Trophoblast cell (in vitro differentiated cells and primary cell): ENCODE measurements at regions not wholly inside any gene's neighbourhood (a gene's known extent, or its start where the extent isn't known, plus 50 kb on each side); places are given as distances from the start of the nearest gene placed in this dataset.

Experiments
- DNase-seq, 2 donors: peaks; one replicate each; pipeline ENCODE4 v3.0.0-alpha.2; 2016
- H2AFZ ChIP-seq: 2 replicates; pipeline ENCODE4 v1.6.1; 2013; ENCODE audit warnings: low read length, moderate library complexity, mild to moderate bottlenecking; ENCODE audit not compliant: insufficient read depth, poor library complexity
- H2AK5ac ChIP-seq: 2 replicates; pipeline ENCODE4 v1.6.1; 2013; ENCODE audit warnings: mild to moderate bottlenecking, low read length
- H2BK120ac ChIP-seq: 2 replicates; pipeline ENCODE4 v1.6.1; 2013; ENCODE audit warnings: low read length, mild to moderate bottlenecking, moderate library complexity; ENCODE audit not compliant: insufficient read depth, poor library complexity
- H2BK12ac ChIP-seq: 2 replicates; pipeline ENCODE4 v1.6.1; 2013; ENCODE audit warnings: mild to moderate bottlenecking, low read length, moderate library complexity
- H2BK5ac ChIP-seq: 2 replicates; pipeline ENCODE4 v1.6.1; 2013; ENCODE audit warnings: low read length, low read depth, moderate library complexity, mild to moderate bottlenecking; ENCODE audit not compliant: poor library complexity
- H3K14ac ChIP-seq: 2 replicates; pipeline ENCODE4 v1.6.1; 2013; ENCODE audit warnings: mild to moderate bottlenecking, low read length
- H3K18ac ChIP-seq: 2 replicates; pipeline ENCODE4 v1.6.1; 2013; ENCODE audit warnings: mild to moderate bottlenecking, low read length
- H3K23ac ChIP-seq: 2 replicates; pipeline ENCODE4 v1.6.1; 2013; ENCODE audit warnings: low read length
- H3K27ac ChIP-seq: 2 replicates; pipeline ENCODE4 v1.5.1; 2013; ENCODE audit warnings: low read depth, mild to moderate bottlenecking, inconsistent platforms, low read length, moderate library complexity
- H3K27me3 ChIP-seq: 2 replicates; pipeline ENCODE4 v1.6.1; 2013; ENCODE audit warnings: inconsistent platforms, mild to moderate bottlenecking, low read length, moderate library complexity; ENCODE audit not compliant: insufficient read depth
- H3K36me3 ChIP-seq, 2 experiments: 1 replicate in 1 of 2; 2 replicates in 1 of 2; pipeline ENCODE4 v1.6.1; 2013; ENCODE audit warnings: low read length in 2 of 2, mild to moderate bottlenecking in 2 of 2, moderate library complexity in 1 of 2; ENCODE audit not compliant: insufficient read depth in 2 of 2, control insufficient read depth in 1 of 2
- H3K4ac ChIP-seq: 2 replicates; pipeline ENCODE4 v1.6.1; 2013; ENCODE audit warnings: low read depth, mild to moderate bottlenecking, low read length, moderate library complexity
- H3K4me1 ChIP-seq, 2 experiments: 1 replicate in 1 of 2; 2 replicates in 1 of 2; pipeline ENCODE4 v1.6.1; 2013; ENCODE audit warnings: low read length in 2 of 2, mild to moderate bottlenecking in 2 of 2, moderate library complexity in 1 of 2; ENCODE audit not compliant: insufficient read depth in 2 of 2, control insufficient read depth in 1 of 2
- H3K4me2 ChIP-seq: 2 replicates; pipeline ENCODE4 v1.6.1; 2013; ENCODE audit warnings: inconsistent platforms, mild to moderate bottlenecking, low read length, moderate library complexity
- H3K4me3 ChIP-seq: 2 replicates; pipeline ENCODE4 v1.5.1; 2013; ENCODE audit warnings: mild to moderate bottlenecking, low read depth, low read length, inconsistent platforms
- H3K79me1 ChIP-seq: one replicate; pipeline ENCODE4 v1.6.1; 2013; ENCODE audit warnings: low read length
- H3K79me2 ChIP-seq: 2 replicates; pipeline ENCODE4 v1.6.1; 2013; ENCODE audit warnings: low read length, mild to moderate bottlenecking; ENCODE audit not compliant: control insufficient read depth, insufficient read depth, poor library complexity
- H3K9ac ChIP-seq: 2 replicates; pipeline ENCODE4 v1.6.1; 2013; ENCODE audit warnings: mild to moderate bottlenecking, low read length
- H3K9me3 ChIP-seq: 2 replicates; pipeline ENCODE4 v1.6.1; 2013; ENCODE audit warnings: low read depth, mild to moderate bottlenecking, control low read depth, inconsistent platforms, low read length; ENCODE audit not compliant: insufficient read depth
- H4K12ac ChIP-seq: 2 replicates; pipeline ENCODE4 v1.6.1; 2013; ENCODE audit warnings: low read depth, mild to moderate bottlenecking, low read length, moderate library complexity
- H4K8ac ChIP-seq: 2 replicates; pipeline ENCODE4 v1.6.1; 2013; ENCODE audit warnings: low read depth, mild to moderate bottlenecking, low read length, moderate library complexity
- H4K91ac ChIP-seq: one replicate; pipeline ENCODE4 v1.6.1; 2013; ENCODE audit warnings: low read depth, mild to moderate bottlenecking, low read length, moderate library complexity
- WGBS: extraction: QIAGEN DNeasy Blood & Tissue Kit; methylation state at CpG from one replicate; pipeline ENCODE4 v1.1.7; 2013; ENCODE audit warnings: missing lambda C conversion rate; ENCODE audit not compliant: insufficient read length, insufficient coverage; ENCODE audit errors: extremely low coverage; 5-methylcytosine and 5-hydroxymethylcytosine counted together

DNA sequence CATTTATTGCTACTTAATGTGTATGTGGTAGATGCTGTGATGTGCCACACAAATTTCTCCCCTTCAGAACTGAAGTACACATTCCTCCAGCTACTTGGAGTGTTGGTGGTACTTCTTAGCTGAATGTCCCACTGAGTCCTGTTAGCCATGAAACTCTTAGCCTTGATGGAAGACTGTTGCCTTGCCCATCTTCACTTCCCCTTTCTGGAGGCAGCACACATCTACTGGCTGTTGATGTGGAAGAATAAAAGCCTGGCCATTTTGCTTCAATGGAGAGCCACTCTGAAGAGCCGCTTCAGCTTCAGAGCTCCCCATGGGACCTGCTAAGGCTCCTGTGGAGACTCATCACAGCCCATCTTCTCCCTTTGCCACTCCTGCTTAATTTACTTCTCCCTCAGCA lies 157.7 kb upstream of the PITX2 start:
- H3K18ac ChIP-seq: no peak overlapping the region
- no peak overlapping the region for H2AFZ ChIP-seq
- H3K36me3 ChIP-seq: no peaks in the 10 kb centered on the region
- no peaks in the 10 kb centered on the region for H3K4me1 ChIP-seq
- H3K79me1 ChIP-seq: no peaks in the 10 kb centered on the region
- H4K12ac ChIP-seq: no peak overlapping the region
- H2AK5ac ChIP-seq: no peak overlapping the region
- H3K79me2 ChIP-seq: no peaks in the 10 kb centered on the region
- H3K23ac ChIP-seq: no peak overlapping the region
- no peaks in the 10 kb centered on the region for H3K9me3 ChIP-seq
- no peak overlapping the region for H2BK5ac ChIP-seq
- H4K8ac ChIP-seq: no peak overlapping the region
- no peak overlapping the region for H3K4me2 ChIP-seq
- DNase-seq: no peak
- no peak overlapping the region for H3K27ac ChIP-seq
- no peaks in the 10 kb centered on the region for H3K27me3 ChIP-seq
- no peak overlapping the region for H2BK12ac ChIP-seq
- no peak overlapping the region for H2BK120ac ChIP-seq
- no peak overlapping the region for H3K4me3 ChIP-seq
- H4K91ac ChIP-seq: no peak overlapping the region
- H3K14ac ChIP-seq: no peak overlapping the region
- WGBS: no CpG with 5 or more reads among the region's 1 CpG
- no peak overlapping the region for H3K4ac ChIP-seq
- no peak overlapping the region for H3K9ac ChIP-seq

DNA sequence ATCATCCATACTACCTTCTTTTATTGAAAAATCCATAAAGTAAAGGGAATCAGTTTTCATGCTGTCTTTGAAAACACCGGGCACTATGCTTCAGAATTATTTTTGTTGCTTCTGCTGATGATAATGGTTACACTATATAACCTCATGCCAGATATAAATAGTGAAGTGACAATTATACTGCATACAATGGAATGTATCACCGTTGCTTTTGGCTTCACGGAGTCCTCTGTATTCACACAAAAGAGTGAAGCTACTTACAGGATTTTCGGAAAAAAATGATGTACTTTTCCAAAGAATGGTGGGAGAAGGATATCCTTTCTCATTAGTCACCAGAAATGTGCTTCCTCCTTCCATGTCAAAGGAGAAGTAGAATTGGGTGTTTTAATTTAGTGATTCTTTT lies 159.1 kb upstream of the PITX2 start:
- no peaks in the 10 kb centered on the region for H3K79me1 ChIP-seq
- H3K4ac ChIP-seq: no peak overlapping the region
- no peak overlapping the region for H3K14ac ChIP-seq
- no peak overlapping the region for H2AFZ ChIP-seq
- no peaks in the 10 kb centered on the region for H3K36me3 ChIP-seq
- DNase-seq: no peak
- no peak overlapping the region for H2AK5ac ChIP-seq
- no peak overlapping the region for H3K23ac ChIP-seq
- H3K27ac ChIP-seq: no peak overlapping the region
- no peak overlapping the region for H4K8ac ChIP-seq
- H3K4me2 ChIP-seq: no peak overlapping the region
- no peak overlapping the region for H2BK5ac ChIP-seq
- WGBS: no CpG with 5 or more reads among the region's 4 CpGs
- no peaks in the 10 kb centered on the region for H3K9me3 ChIP-seq
- no peak overlapping the region for H3K4me3 ChIP-seq
- no peaks in the 10 kb centered on the region for H3K4me1 ChIP-seq
- no peak overlapping the region for H4K12ac ChIP-seq
- no peaks in the 10 kb centered on the region for H3K79me2 ChIP-seq
- no peak overlapping the region for H2BK12ac ChIP-seq
- H3K27me3 ChIP-seq: no peaks in the 10 kb centered on the region
- H3K18ac ChIP-seq: no peak overlapping the region
- no peak overlapping the region for H3K9ac ChIP-seq
- H2BK120ac ChIP-seq: no peak overlapping the region
- H4K91ac ChIP-seq: no peak overlapping the region

DNA sequence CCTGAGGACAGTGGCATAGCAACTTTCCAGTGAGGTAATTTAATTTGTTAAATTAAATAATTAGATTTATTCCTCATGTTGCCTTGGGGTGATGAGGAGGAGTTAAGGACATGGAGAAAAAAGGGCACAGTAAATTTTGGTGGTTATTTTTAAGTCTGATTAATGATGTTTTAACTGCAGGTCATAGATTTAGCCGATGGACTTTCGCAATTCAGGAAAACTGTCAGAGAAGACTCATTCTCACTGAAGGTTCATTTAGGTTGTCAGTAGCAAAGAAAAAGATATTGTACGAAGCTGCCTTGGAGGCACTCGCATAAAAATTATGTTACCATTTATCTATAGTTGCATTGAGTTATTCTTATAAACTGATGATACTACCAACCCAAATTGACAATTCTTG lies 164.2 kb upstream of the PITX2 start:
- Histone ChIP-seq H3K14ac (no peak overlapping the region), H2AK5ac (no peak overlapping the region), H3K18ac (no peak overlapping the region), H2BK120ac (no peak overlapping the region), H3K9me3 (no peaks in the 10 kb centered on the region), H2AFZ (no peak overlapping the region), H4K91ac (no peak overlapping the region), H3K4me1 (no peaks in the 10 kb centered on the region), H2BK12ac (no peak overlapping the region), H3K4me2 (no peak overlapping the region), H3K9ac (no peak overlapping the region), H3K27me3 (no peaks in the 10 kb centered on the region), H3K4me3 (no peak overlapping the region), H4K12ac (no peak overlapping the region), H3K23ac (no peak overlapping the region), H2BK5ac (no peak overlapping the region), H3K36me3 (no peaks in the 10 kb centered on the region), H3K79me2 (no peaks in the 10 kb centered on the region), H3K27ac (no peak overlapping the region), H3K4ac (no peak overlapping the region), H3K79me1 (no peaks in the 10 kb centered on the region), H4K8ac (no peak overlapping the region)
- no CpG with 5 or more reads among the region's 4 CpGs for WGBS
- DNase-seq: no peak

GRCh38 chr4:110787707-110788106 lies 164.8 kb upstream of the PITX2 start:
- Histone ChIP-seq H3K27ac (no peak overlapping the region), H2AFZ (no peak overlapping the region), H2BK5ac (no peak overlapping the region), H3K4me3 (no peak overlapping the region), H2AK5ac (no peak overlapping the region), H3K14ac (no peak overlapping the region), H3K9me3 (no peaks in the 10 kb centered on the region), H4K8ac (no peak overlapping the region), H3K27me3 (no peaks in the 10 kb centered on the region), H3K18ac (no peak overlapping the region), H3K4me1 (no peaks in the 10 kb centered on the region), H3K4me2 (no peak overlapping the region), H3K79me2 (no peaks in the 10 kb centered on the region), H4K12ac (no peak overlapping the region), H2BK12ac (no peak overlapping the region), H3K23ac (no peak overlapping the region), H3K9ac (no peak overlapping the region), H3K36me3 (no peaks in the 10 kb centered on the region), H4K91ac (no peak overlapping the region), H3K79me1 (no peaks in the 10 kb centered on the region), H2BK120ac (no peak overlapping the region), H3K4ac (no peak overlapping the region)
- WGBS: no CpG with 5 or more reads among the region's 3 CpGs
- DNase-seq: peak in 1 of 2 donors; percentile 14
